NCI-H2196 (cell line): ENCODE measurements at regions not wholly inside any gene's neighbourhood (a gene's known extent, or its start where the extent isn't known, plus 50 kb on each side); places are given as distances from the start of the nearest gene placed in this dataset.

Source experiments
- DNase-seq: peaks from one replicate; lab custom pipeline; 2025; ENCODE audit not compliant: unreplicated experiment; lab: John Stamatoyannopoulos, UW

GRCh38 chr2:30339071-30339470 is 107.7 kb downstream of the LBH start:
- DNase-seq, result no peak

- no peak for DNase-seq
Observed at GRCh38 chr2:30341500-30342267, 105.4 kb upstream of the LCLAT1 start.

DNA sequence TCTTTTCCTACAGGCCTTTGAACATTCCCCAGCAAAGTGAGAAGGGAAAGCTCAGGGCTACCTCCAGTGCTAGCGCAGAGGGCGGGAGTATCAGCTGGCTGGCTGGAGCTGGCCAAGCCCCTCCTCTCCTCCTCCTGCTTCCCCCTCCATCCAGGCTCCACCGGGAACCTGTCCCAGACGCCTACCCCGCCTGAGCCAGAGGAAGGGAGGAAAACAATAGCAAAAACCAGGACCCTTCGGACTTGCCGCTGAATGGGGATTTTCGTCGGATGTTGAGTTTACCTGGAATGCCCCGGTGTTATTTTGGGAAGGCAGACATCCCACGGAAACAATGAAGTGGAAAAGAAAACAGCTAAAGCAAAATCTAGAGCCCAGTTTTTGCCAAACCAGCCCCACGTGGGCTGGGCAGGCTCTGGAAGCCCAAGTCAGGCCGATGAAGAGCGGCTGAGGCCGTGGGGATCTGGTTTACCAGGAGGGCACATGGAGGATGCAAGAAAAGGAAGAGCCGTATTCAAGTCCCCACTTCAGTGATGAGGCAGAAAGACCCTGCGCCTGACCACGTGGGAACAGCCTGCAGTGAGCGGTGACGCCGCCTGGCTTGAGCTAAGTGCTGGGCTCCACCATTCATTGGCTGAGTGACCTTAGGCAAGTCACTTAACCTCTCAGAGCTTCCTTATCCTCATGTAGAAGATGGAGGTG is 100.4 kb upstream of the LCLAT1 start:
- no peak for DNase-seq

DNA sequence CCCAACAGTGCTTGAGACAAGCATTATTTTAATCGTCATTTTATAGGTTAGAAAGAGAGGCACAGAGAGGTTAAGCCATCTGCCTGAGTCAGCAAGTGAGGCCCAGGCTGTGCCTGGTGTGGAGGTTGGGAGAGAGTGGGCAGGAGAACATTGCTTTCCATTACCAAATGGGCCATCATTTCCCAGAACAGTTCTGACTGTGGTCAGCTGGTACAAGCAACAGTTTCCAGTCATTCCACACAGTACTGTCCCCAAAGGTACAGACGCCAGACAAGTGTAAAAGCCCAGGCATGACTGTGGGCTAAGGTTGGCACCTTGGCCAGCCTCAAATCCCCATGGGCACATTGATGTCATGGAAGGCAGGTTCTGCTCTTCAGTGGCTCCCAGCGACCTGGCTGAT is 98.2 kb upstream of the LCLAT1 start:
- no peak for DNase-seq

DNA sequence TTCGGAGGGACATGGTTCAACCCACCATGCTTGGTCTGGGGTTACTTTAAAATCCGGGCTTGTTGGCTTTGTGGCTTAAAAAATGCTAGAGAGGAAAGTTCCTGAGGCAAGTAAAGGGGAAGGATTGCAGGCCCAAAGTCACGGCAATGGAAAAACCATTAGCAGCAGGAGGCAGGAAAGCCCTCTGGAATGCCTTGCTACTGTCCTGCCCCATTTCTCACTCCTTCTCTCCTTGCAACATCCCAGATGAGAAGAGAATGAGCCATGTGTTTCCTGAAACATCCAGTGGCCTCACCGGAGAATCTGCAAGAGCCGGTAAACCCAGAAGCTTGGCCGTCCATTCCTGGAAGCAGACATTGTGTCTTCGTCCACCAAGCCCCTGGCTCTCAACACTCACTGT is 97.4 kb upstream of the LCLAT1 start:
- DNase-seq, result no peak

- no peak for DNase-seq
Observed at GRCh38 chr2:30351116-30351515, 95.9 kb upstream of the LCLAT1 start.

- no peak for DNase-seq
Observed at GRCh38 chr2:30351949-30352348, 95.1 kb upstream of the LCLAT1 start.

GRCh38 chr2:30354150-30354549 is 92.9 kb upstream of the LCLAT1 start:
- no peak for DNase-seq

DNA sequence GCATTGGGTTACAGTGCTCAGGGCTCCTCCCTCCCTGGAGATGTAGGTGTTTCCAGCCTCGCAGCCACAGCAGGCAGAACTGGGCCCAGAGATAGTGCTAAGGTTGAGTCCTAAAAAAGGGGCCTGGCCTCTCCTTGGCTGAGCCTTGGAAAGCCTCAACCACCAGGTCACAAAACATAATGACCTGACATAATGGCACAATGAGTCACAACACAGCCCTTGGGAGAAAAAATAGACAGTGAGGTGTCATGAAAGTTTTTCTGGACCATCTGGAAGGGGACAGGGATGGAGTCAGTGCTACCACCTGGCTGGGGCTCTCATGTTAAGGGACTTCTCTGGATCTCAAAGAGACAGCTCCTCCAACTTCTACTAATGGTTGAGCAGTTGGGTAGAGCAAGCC is 92.4 kb upstream of the LCLAT1 start:
- DNase-seq, result no peak

GRCh38 chr2:30355306-30355705 is 91.7 kb upstream of the LCLAT1 start:
- no peak for DNase-seq

DNA sequence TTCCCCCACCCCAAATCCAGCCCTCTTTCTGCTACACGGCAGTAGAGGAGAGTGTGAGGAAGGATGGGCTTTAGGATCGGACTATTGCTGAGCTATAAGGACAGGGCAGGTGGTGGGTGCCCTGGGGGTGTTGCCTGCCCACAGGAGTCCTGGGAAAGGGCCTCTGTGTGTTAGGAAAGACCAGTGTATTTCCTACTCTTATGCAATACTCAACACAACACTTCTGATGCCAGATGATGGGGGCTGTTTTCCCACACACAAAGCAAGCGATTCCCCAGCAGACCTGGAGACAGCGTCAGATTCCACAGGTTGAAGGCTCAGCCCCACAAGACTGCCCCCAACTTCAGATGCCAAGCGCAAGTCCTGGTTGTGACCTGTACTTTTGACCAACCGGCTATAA is 91.0 kb upstream of the LCLAT1 start:
- DNase-seq, result no peak

DNA sequence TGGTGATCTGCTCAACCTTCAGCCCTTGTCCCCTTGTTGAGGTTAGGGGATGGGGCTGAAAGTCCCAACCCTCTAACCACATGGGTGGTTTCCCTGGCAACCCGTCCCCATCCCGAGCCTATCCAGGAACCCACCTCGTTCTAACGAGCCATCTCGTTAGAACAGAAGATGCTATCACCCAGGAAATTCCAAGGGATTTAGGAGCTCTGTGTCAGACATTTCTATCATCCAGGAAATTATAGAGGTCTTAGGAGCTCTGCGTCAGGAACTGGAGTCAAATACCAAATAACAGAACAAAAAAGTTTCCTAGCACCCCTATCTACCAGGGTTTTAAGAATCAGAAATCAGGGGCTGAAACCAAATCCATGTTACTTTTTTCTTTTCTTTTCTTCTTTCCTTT is 90.3 kb upstream of the LCLAT1 start:
- DNase-seq, result no peak

DNA sequence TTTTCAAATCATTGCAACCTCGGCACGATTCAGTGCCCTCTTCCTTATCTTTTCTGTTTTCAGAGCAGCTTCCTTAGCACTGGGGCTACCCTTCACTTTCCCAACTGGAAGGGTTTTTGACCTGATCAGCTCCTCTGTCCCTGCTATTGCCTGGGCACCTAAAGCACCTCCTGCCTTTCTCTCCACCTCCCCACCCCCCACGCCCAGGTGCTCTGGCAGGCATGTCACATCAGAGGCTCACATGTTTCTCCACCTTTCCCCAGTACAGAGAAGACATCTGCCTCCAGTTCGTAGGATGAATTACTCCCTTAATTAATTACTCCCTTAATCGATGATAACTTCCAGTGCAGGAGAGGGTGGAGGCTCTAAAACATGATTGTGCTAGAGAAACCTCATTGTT is 88.7 kb upstream of the LCLAT1 start:
- DNase-seq, result no peak

GRCh38 chr2:30358842-30359241 is 88.2 kb upstream of the LCLAT1 start:
- no peak for DNase-seq

DNA sequence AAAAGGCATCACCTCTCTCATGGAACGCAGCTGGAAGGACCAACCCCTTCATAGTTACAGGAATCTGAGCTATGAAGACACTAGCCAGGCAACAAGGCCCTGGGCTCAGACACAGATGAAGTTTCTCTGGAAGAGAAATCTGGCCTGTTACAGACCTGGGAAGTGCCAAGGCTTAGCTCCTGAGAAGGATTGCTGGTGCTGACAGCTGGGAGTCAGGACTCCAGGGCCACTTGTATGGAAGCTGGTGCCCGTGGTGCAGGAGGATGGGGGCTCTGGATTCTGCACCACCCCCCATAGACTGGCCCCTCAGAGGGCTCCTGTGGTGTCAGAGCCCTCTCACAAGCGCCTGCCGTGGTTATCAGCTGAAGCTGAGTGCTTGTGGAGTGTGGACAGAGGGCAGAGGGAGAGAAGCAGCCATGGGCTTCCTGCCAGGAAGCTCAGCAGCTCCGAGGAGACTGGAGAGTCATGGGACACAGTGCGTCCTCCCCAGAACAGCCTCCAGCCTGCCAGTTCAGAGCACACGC is 87.3 kb upstream of the LCLAT1 start:
- peak; percentile 13 for DNase-seq

DNA sequence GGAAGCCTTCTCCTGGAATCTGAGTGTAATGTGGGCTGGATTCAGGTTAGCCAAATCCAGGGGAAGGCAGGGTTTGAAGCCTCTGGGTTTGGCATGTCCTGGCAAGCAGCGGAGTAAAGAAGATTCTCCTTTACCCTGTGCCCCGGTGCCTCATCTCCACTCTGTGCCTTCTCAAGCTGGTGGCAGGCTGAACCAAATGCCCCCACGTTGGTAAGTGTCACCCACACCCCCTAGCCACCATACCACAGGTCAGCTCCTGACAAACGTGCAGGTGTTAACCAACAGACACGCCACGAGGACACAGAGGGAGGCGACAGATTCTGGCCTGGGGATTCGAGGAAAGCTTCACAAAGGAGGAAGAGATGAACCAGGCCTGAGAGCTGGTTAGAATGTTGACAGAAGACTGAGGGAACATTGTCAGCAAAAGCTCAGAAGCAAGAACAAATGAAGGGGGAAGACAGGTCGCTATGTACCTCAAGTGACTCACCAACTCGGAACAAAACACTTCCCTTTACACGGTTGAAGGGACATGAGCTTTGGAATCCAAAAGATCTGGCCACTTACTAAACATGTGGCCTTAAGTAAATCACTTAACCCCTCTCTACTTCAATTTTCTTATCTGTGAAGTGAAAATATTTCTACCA is 85.2 kb upstream of the LCLAT1 start:
- no peak for DNase-seq

GRCh38 chr2:30362468-30363081 is 84.5 kb upstream of the LCLAT1 start:
- DNase-seq, result no peak

- DNase-seq, result no peak
Observed at GRCh38 chr2:30363406-30363805, 83.6 kb upstream of the LCLAT1 start.

- DNase-seq, result no peak
Observed at GRCh38 chr2:30365201-30365600, 81.8 kb upstream of the LCLAT1 start.

DNA sequence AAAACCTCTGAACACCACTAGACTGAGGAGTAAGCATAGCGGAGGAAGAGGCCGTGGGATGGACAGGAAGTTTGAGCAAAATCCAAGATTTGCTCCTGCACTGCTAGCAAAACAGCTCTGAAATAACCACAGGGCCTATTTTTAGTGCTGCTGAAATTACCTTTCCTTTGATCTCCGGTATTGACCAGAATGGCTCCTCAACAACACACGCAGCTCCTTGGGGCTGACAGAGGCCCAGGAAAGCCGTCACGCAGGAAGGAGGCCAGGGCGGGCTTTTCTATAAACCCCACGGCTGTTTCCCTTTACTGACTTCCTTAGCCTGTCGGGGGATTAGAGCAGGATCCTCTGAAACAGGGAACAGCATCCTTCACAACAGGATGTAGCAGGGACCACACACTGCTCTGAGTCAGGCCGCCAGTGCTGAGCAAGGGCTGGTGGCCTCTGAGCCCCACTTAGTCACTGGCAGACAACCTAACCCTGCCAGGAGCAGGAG is 80.8 kb upstream of the LCLAT1 start:
- no peak for DNase-seq
